ENCODE measurements at regions not wholly inside any gene's neighbourhood (a gene's known extent, or its start where the extent isn't known, plus 50 kb on each side); places are given as distances from the start of the nearest gene placed in this dataset.

DNA sequence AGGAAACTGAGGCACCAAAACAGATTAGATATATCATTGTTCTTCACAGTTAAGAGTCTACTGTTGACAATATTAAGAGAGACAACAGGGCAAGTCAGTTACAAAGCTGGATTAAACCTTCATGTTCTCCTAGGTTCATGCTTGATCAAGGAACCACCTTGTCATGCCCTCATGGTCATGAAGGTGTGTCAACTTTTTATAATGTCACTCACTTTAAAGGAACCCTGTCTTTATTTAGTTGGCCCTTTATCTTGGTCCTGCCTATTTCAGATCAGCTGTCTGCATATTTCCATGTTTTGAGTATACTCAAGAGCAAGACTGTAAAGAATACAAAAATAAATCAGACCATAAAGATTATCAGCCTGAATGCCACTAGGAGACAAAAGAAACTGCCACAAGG is 140.2 kb upstream of the FAM241A start:
- Histone ChIP-seq H3K27me3 (ENCODE audit: control insufficient read depth in 2 of 2, insufficient read depth in 2 of 2, low read length in 2 of 2) (no peaks in the 10 kb centered on the region), H3K27ac (ENCODE audit: extremely low read depth, low read depth, low read length) (no peak overlapping the region), H3K9me1 (ENCODE audit: control insufficient read depth, insufficient read depth, low read length) (no peaks in the 10 kb centered on the region), H3K4me2 (ENCODE audit: insufficient read depth, low read length) (no peak overlapping the region), H3K36me3 (ENCODE audit: control insufficient read depth, insufficient read depth, low read length) (no peaks in the 10 kb centered on the region), H3K79me2 (ENCODE audit: control insufficient read depth, insufficient read depth, low read length) (no peaks in the 10 kb centered on the region), H3K4me1 (replicated peaks in 1 of 2; ENCODE audit: control insufficient read depth in 2 of 2, insufficient read depth in 2 of 2, low read length in 2 of 2) (no peaks in the 10 kb centered on the region), H3K4me3 (no peak overlapping the region), H3K9ac (ENCODE audit: insufficient read depth in 1 of 2, low read depth in 2 of 2, low read length in 2 of 2) (no peak overlapping the region), H2AFZ (ENCODE audit: low read depth, low read length) (no peak overlapping the region), H3K9me3 (replicated peaks; ENCODE audit: control insufficient read depth, insufficient read depth, low read depth, low read length) (no peaks in the 10 kb centered on the region), H4K20me1 (replicated peaks; ENCODE audit: control insufficient read depth, insufficient read depth, low read length) (no peaks in the 10 kb centered on the region)
- no peak for DNase-seq (ENCODE audit: extremely low read depth in 1 of 4, low spot score in 3 of 4)
- in situ Hi-C loops (cut with MboI) (no loop called here), intact Hi-C loops (cut with micrococcal nuclease) (no loop called here)
- FAIRE-seq = no peak
- CTCF ChIA-PET (ENCODE audit: low intra/inter-chr PET ratio) = no interaction called here
- POLR2A ChIA-PET = no interaction called here
- ATAC-seq = no peak
- no TSS peak for BruUV-seq (replicated peaks)
- no peak for TF ChIP-seq CTCFL (IDR thresholded peaks at IDR 0.05; ENCODE audit: borderline replicate concordance, insufficient read depth, low read depth, low read length, poor library complexity, severe bottlenecking)
- no peak for TF ChIP-seq ZFP91 (CRISPR knock-in tag; IDR thresholded peaks at IDR 0.05)
- TF ChIP-seq SIX5 (IDR thresholded peaks at IDR 0.05; ENCODE audit: borderline replicate concordance in 1 of 2, insufficient read depth in 1 of 2, low read depth in 1 of 2, low read length in 2 of 2) = no peak
- TF ChIP-seq HDAC6 (IDR thresholded peaks at IDR 0.05; ENCODE audit: low read depth, low read length) = no peak
- TF ChIP-seq ELF2 (CRISPR knock-in tag; IDR thresholded peaks at IDR 0.05) = no peak
- TF ChIP-seq ETS1 (conservative IDR thresholded peaks at IDR 0.05; ENCODE audit: control insufficient read depth, low read depth, low read length) = no peak
- TF ChIP-seq EZH2 (IDR thresholded peaks at IDR 0.05; ENCODE audit: borderline replicate concordance, low read depth, low read length) = no peak
- TF ChIP-seq KAT7 (CRISPR knock-in tag; IDR thresholded peaks at IDR 0.05; ENCODE audit: borderline replicate concordance) = no peak
- no peak for TF ChIP-seq NCOA2 (IDR thresholded peaks at IDR 0.05; ENCODE audit: partially characterized antibody in 2 of 2)
- TF ChIP-seq MAFG (tag; conservative IDR thresholded peaks at IDR 0.05) = no peak
- no peak for TF ChIP-seq ZNF780A (CRISPR knock-in tag; IDR thresholded peaks at IDR 0.05)
